Gastroesophageal sphincter (tissue), 3 donors: ENCODE measurements at regions not wholly inside any gene's neighbourhood (a gene's known extent, or its start where the extent isn't known, plus 50 kb on each side); places are given as distances from the start of the nearest gene placed in this dataset.

ENCODE experiments used
- POLR2AphosphoS5 ChIP-seq: sonication (generic); formaldehyde crosslinking; IDR thresholded peaks from one replicate; pipeline ENCODE4 v1.6.1; 2017; ENCODE audit warnings: antibody characterized with exemption
- TF ChIP-seq, protein P1 (sequence below), 4 experiments: fragments of 200-600 bp in 2 of 4; fragments of 450-650 bp in 2 of 4; sonication (generic) in 1 of 4; IDR thresholded peaks; one replicate each; pipeline ENCODE4 v1.5.1; 2017 to 2019; ENCODE audit warnings: antibody characterized with exemption in 4 of 4, mild to moderate bottlenecking in 2 of 4, moderate library complexity in 2 of 4

DNA sequence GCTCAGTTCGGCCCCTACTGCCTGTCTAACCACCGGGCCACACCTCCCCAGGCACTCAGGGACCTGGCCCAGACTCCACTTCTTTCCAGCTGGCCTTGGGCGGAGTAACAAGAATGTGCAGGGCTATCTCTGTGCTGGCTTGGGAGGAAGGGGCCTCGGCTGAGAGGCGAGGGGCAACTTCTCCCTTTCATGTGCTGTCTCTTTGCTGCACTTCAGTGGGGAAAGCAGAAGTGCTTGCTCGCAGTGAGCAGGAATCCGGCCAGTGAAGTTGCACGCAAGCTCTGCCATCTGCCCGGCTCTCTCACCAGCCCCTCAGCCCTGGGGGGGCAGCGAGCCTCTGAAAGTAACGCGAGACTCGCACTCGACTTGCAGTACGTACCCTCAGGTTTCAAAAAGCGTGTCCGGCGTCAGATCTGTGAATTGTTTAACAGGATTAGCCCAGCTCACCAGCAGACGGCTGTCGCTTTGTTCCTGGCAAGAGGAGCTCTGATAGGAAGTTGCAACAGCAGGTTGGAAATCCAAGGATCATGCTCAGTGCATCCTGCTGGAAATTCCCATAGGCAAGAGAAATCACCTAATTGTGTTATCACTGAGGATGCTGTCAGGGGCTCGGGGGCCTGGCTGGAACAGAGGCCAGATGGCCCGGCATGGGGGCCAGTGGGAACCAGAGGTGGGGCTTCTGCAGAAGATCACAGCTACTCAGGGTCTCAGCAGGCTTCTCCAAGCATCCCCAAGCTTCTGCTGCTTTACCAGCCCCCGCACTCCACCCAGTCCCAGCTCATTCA, 221.1 kb downstream of the NPHP4 start:
- TF ChIP-seq, protein P1, sequence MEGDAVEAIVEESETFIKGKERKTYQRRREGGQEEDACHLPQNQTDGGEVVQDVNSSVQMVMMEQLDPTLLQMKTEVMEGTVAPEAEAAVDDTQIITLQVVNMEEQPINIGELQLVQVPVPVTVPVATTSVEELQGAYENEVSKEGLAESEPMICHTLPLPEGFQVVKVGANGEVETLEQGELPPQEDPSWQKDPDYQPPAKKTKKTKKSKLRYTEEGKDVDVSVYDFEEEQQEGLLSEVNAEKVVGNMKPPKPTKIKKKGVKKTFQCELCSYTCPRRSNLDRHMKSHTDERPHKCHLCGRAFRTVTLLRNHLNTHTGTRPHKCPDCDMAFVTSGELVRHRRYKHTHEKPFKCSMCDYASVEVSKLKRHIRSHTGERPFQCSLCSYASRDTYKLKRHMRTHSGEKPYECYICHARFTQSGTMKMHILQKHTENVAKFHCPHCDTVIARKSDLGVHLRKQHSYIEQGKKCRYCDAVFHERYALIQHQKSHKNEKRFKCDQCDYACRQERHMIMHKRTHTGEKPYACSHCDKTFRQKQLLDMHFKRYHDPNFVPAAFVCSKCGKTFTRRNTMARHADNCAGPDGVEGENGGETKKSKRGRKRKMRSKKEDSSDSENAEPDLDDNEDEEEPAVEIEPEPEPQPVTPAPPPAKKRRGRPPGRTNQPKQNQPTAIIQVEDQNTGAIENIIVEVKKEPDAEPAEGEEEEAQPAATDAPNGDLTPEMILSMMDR (IDR thresholded peaks at IDR 0.05): no peak
- no peak for TF ChIP-seq POLR2AphosphoS5
